ENCODE measurements at regions not wholly inside any gene's neighbourhood (a gene's known extent, or its start where the extent isn't known, plus 50 kb on each side); places are given as distances from the start of the nearest gene placed in this dataset.
A peak's percentile ranks its signal among the peaks of the same experiment; 100 is the strongest.

GRCh38 chr18:55839343-55839742 lies 251.4 kb upstream of the TCF4 start:
- in situ Hi-C loops (cut with MboI; ENCODE audit: low sequenced_read_pairs) (no loop called here), intact Hi-C loops (cut with micrococcal nuclease) (no loop called here), dilution Hi-C loops (cut with HindIII; ENCODE audit: low sequenced_read_pairs, unreplicated experiment) (no loop called here)
- no peaks in the 10 kb centered on the region for H3K36me3 ChIP-seq (ENCODE audit: control insufficient read depth, insufficient read depth, low read length)
- H4K20me1 ChIP-seq (ENCODE audit: insufficient read depth, low read length) = no peaks in the 10 kb centered on the region
- peak overlapping the region; percentile 54; the same call in 1 of the 2 replicates for H2AK5ac ChIP-seq (ENCODE audit: low read depth, low read length)
- 0 out of 3 replicates have a peak overlapping the region, but pooled peaks have one; percentile 9 for H2BK15ac ChIP-seq (ENCODE audit: low read depth, low read length)
- H2BK120ac ChIP-seq (ENCODE audit: low read depth, low read length) = peak overlapping the region; percentile 1; the same call in 1 of the 2 replicates
- peak overlapping the region; percentile 12 for H2BK5ac ChIP-seq (ENCODE audit: low read depth, low read length, poor library complexity, severe bottlenecking)
- H3K9me3 ChIP-seq (ENCODE audit: control insufficient read depth, insufficient read depth, low read length) = peaks cover 12% of the 10 kb centered on the region; the same call in 1 of the 2 replicates
- no TSS peak for BruUV-seq (replicated peaks)
- no peak overlapping the region for H2AFZ ChIP-seq (replicated peaks; ENCODE audit: low read length, poor library complexity)
- no peak overlapping the region for H3K56ac ChIP-seq (ENCODE audit: extremely low read depth, insufficient read depth, low read length)
- H3K27me3 ChIP-seq (ENCODE audit: control insufficient read depth, insufficient read depth, low read length) = no peaks in the 10 kb centered on the region
- no peak overlapping the region for H2AK9ac ChIP-seq (replicated peaks; ENCODE audit: low read depth, low read length, poor library complexity)
- DNase-seq (peak; percentile 75), ATAC-seq (ENCODE audit: low read depth) (peak; percentile 32)
- H4K8ac ChIP-seq (ENCODE audit: low read depth in 2 of 2, low read length in 2 of 2) = no peak overlapping the region
- H3K79me1 ChIP-seq (ENCODE audit: low read depth in 1 of 2, low read length in 2 of 2) = no peaks in the 10 kb centered on the region
- no peak overlapping the region for H4K5ac ChIP-seq (ENCODE audit: low read depth, low read length)
- no peak overlapping the region; the same call in 1 of the 2 replicates for H3K18ac ChIP-seq (ENCODE audit: low read depth, low read length)
- H3K4me1 ChIP-seq (ENCODE audit: control insufficient read depth, insufficient read depth, low read length) = peaks cover 6% of the 10 kb centered on the region
- peaks cover 4% of the 10 kb centered on the region; the same call in 1 of the 2 replicates for H3K9me1 ChIP-seq (ENCODE audit: insufficient read depth, low read length)
- no peak overlapping the region for H3K4ac ChIP-seq (ENCODE audit: low read depth, low read length)
- H3K4me2 ChIP-seq (ENCODE audit: low read depth, low read length) = no peak overlapping the region; the same call in 1 of the 2 replicates
- POLR2A ChIA-PET (ENCODE audit: unreplicated experiment) = no interaction called here
- H3K14ac ChIP-seq (replicated peaks; ENCODE audit: low read depth, low read length) = 0 out of 2 replicates have a peak overlapping the region, but pooled peaks have one; percentile 5
- no peak overlapping the region for H4K91ac ChIP-seq (ENCODE audit: insufficient read depth, low read depth, low read length)
- H3K23ac ChIP-seq (ENCODE audit: low read depth, low read length) = no peak overlapping the region
- H3K9ac ChIP-seq (ENCODE audit: low read depth, low read length) = no peak overlapping the region
- CTCF ChIA-PET = no interaction called here
- no peak overlapping the region for H2BK20ac ChIP-seq (ENCODE audit: low read depth, low read length)
- TF ChIP-seq MAFK (IDR thresholded peaks at IDR 0.05; ENCODE audit: low read depth, low read length) (no peak), SMC3 (IDR thresholded peaks at IDR 0.05; ENCODE audit: low read depth, low read length) (no peak), MAZ (IDR thresholded peaks at IDR 0.05; ENCODE audit: borderline replicate concordance, low read depth, low read length) (no peak), CTCF (conservative IDR thresholded peaks at IDR 0.05; ENCODE audit: low read depth, low read length) (no peak), NFE2L2 (IDR thresholded peaks at IDR 0.05; ENCODE audit: low read depth, low read length) (no peak), FOS (IDR thresholded peaks at IDR 0.05; ENCODE audit: low read depth, low read length) (no peak), RFX5 (IDR thresholded peaks at IDR 0.05; ENCODE audit: low read depth, low read length) (no peak), CHD1 (IDR thresholded peaks at IDR 0.05; ENCODE audit: low read depth, low read length) (no peak), MXI1 (IDR thresholded peaks at IDR 0.05; ENCODE audit: borderline replicate concordance, low read depth, low read length) (no peak), CEBPB (IDR thresholded peaks at IDR 0.05; ENCODE audit: low read depth, low read length) (no peak), BHLHE40 (IDR thresholded peaks at IDR 0.05; ENCODE audit: low read depth, low read length) (no peak), POLR2A (IDR thresholded peaks at IDR 0.05; ENCODE audit: low read depth, low read length) (no peak), RCOR1 (IDR thresholded peaks at IDR 0.05; ENCODE audit: insufficient replicate concordance, low read length) (no peak), RAD21 (IDR thresholded peaks at IDR 0.05; ENCODE audit: low read length) (no peak)
- TF ChIP-seq, protein P1, sequence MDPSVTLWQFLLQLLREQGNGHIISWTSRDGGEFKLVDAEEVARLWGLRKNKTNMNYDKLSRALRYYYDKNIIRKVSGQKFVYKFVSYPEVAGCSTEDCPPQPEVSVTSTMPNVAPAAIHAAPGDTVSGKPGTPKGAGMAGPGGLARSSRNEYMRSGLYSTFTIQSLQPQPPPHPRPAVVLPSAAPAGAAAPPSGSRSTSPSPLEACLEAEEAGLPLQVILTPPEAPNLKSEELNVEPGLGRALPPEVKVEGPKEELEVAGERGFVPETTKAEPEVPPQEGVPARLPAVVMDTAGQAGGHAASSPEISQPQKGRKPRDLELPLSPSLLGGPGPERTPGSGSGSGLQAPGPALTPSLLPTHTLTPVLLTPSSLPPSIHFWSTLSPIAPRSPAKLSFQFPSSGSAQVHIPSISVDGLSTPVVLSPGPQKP (IDR thresholded peaks at IDR 0.05; ENCODE audit: borderline replicate concordance, low read depth, low read length) = no peak
- TF ChIP-seq, protein P2, sequence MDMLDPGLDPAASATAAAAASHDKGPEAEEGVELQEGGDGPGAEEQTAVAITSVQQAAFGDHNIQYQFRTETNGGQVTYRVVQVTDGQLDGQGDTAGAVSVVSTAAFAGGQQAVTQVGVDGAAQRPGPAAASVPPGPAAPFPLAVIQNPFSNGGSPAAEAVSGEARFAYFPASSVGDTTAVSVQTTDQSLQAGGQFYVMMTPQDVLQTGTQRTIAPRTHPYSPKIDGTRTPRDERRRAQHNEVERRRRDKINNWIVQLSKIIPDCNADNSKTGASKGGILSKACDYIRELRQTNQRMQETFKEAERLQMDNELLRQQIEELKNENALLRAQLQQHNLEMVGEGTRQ (IDR thresholded peaks at IDR 0.05; ENCODE audit: low read depth, low read length) = no peak
- H3K4me3 ChIP-seq (ENCODE audit: insufficient read depth, low read depth, low read length) = no peak overlapping the region
- H3K27ac ChIP-seq (ENCODE audit: insufficient read depth, low read length) = no peak overlapping the region

All from IMR-90 (cell line).